NCI-H1105 treated with DMSO at 0.1 percent for 48 hours (cell line): ENCODE measurements at regions not wholly inside any gene's neighbourhood (a gene's known extent, or its start where the extent isn't known, plus 50 kb on each side); places are given as distances from the start of the nearest gene placed in this dataset.

Experiments
- DNase-seq: peaks from one replicate; lab custom pipeline; 2025; lab: John Stamatoyannopoulos, UW

GRCh38 chr3:151992326-151993041, 119.0 kb downstream of the SUCNR1 start:
- no peak for DNase-seq

GRCh38 chr3:151995091-151995490, 121.6 kb downstream of the SUCNR1 start:
- no peak for DNase-seq

GRCh38 chr3:151998744-151999143, 125.3 kb downstream of the SUCNR1 start:
- no peak for DNase-seq

GRCh38 chr3:151999936-152000335, 126.5 kb downstream of the SUCNR1 start:
- no peak for DNase-seq

- DNase-seq, result no peak
These were observed 138.6 kb downstream of the SUCNR1 start for GRCh38 chr3:152011812-152012735.

- no peak for DNase-seq
These were observed 146.1 kb downstream of the SUCNR1 start for GRCh38 chr3:152019508-152019907.

GRCh38 chr3:152021951-152022461, 148.6 kb downstream of the SUCNR1 start:
- no peak for DNase-seq

GRCh38 chr3:152026033-152026556, 152.7 kb downstream of the SUCNR1 start:
- DNase-seq, result no peak

GRCh38 chr3:152030320-152030719, 156.9 kb downstream of the SUCNR1 start:
- no peak for DNase-seq

GRCh38 chr3:152031321-152031720, 157.9 kb downstream of the SUCNR1 start:
- no peak for DNase-seq

GRCh38 chr3:152037297-152037696, 163.9 kb downstream of the SUCNR1 start:
- DNase-seq, result no peak

- DNase-seq, result no peak
These were observed 164.5 kb downstream of the SUCNR1 start for GRCh38 chr3:152037953-152038352.

GRCh38 chr3:152038490-152038889, 165.0 kb downstream of the SUCNR1 start:
- DNase-seq, result no peak

GRCh38 chr3:152039887-152040286, 166.4 kb downstream of the SUCNR1 start:
- no peak for DNase-seq

GRCh38 chr3:152040319-152040718, 166.9 kb downstream of the SUCNR1 start:
- DNase-seq, result no peak

GRCh38 chr3:152043620-152044019, 170.2 kb downstream of the SUCNR1 start:
- DNase-seq, result no peak

GRCh38 chr3:152046280-152046679, 172.8 kb downstream of the SUCNR1 start:
- DNase-seq, result no peak

GRCh38 chr3:152047465-152047864, 174.0 kb downstream of the SUCNR1 start:
- no peak for DNase-seq

- DNase-seq, result no peak
These were observed 175.4 kb downstream of the SUCNR1 start for GRCh38 chr3:152048831-152049230.

- DNase-seq, result no peak
These were observed 177.5 kb downstream of the SUCNR1 start for GRCh38 chr3:152050903-152051302.

GRCh38 chr3:152051501-152052404, 178.3 kb downstream of the SUCNR1 start:
- no peak for DNase-seq

GRCh38 chr3:152053866-152054265, 180.4 kb downstream of the SUCNR1 start:
- DNase-seq, result no peak
